A204.1 (cell line): ENCODE measurements at regions not wholly inside any gene's neighbourhood (a gene's known extent, or its start where the extent isn't known, plus 50 kb on each side); places are given as distances from the start of the nearest gene placed in this dataset.
"Not testable (repeated sequence)": the region's sequence is repeated elsewhere in the genome, so short reads cannot be mapped to it uniquely, and the experiment has no call there.

Experiments
- FAIRE-seq: peaks from 2 replicates; lab custom pipeline; 2012; peaks lifted over from hg19 to GRCh38; lab: Jason Lieb, UNC

GRCh38 chr14:83101846-83102245 is 1568.2 kb upstream of the SEL1L start:
- no peak for FAIRE-seq

- FAIRE-seq, result no peak
These were observed 1584.4 kb upstream of the SEL1L start for GRCh38 chr14:83118029-83118428.

DNA sequence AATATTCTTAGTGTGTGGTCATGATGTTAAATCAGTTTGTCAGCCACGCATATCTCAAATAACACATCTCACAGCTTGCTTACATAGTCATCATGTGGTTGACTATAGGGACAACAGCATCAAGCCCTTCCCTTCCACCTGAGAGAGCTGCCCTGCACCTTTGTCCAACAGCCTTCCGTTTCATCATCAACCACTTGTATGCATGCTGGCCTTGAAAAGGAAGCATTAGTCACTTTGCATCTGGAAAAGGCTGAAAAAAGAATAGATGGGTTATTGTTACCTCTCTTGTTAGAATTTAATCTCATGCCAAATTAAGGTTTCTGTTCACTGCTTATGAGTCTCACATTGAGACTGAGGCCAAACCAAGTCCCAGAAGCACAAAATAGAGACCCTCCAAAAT is 1586.5 kb upstream of the SEL1L start:
- no peak for FAIRE-seq

GRCh38 chr14:83126076-83126475 is 1592.4 kb upstream of the SEL1L start:
- no peak for FAIRE-seq

- FAIRE-seq, result no peak
These were observed 1595.1 kb upstream of the SEL1L start for GRCh38 chr14:83128783-83129182.

- FAIRE-seq, result no peak
These were observed 1595.8 kb upstream of the SEL1L start for GRCh38 chr14:83129496-83129895.

DNA sequence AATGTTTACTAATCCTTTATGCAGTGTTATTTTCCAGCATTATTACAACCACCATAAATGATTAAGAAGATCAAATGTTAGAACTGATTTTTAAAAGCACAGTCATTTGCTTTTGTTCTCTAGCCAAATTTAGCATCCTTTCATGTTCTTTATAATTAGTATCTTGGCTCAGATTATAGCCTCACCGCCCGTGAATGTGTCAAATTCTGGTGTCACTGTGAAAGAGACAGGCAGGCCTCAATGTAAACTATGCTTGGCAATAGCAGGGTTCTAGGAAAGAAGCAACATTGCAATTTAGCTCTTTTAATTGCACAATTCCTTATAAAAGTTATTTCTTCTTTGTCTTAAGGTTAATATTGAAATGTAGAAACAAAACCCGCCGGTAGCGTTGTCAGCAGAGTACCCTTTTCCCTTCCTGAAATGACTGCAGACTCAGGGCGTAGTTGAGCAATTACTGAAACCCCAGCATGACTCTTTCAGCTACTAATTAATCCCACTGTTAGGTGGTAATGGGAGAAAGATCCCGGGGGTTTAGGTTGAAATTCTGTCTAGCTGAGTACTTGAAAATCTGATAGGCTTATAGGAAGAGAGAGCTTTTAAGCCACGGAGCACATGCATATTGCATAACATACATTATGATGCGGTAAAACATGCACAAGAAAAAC is 1600.5 kb upstream of the SEL1L start:
- no peak for FAIRE-seq

DNA sequence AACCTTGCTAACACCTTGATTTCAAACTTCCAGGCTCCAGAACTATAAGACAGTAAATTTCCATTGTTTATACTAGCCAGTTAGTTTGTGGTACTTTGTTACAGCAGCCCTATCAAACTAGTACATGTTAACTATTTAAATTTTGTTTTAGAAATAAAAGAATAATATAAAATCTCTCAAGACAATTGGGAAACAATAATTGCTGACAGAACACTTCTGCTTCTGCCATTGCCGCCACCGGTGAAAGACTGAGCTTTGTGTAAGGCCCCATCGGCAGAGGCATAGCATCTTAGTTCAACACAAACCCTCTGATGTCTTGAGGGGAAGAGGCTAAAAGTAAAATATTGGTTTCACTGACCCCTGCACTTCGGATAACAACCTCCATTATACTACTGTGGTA is 1607.1 kb upstream of the SEL1L start:
- no peak for FAIRE-seq

DNA sequence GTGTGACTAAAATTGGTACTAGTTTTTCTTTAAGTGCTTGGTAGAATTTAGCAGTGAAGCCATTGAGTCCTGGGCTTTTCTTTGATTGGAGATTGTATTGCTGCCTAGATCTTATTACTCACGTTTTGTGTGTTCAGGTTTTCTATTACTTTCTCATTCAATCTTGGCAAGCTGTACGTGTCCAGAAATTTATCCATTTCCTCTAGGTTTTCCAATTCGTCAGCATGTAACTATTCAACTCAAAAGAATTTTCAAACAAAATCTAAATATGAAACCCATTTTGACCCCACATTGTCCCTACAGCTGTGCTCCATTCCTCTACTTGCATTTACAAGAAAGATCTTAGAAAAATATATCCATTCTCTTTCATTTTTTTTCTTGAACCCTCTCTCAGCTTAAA is 1613.4 kb upstream of the SEL1L start:
- no peak for FAIRE-seq

DNA sequence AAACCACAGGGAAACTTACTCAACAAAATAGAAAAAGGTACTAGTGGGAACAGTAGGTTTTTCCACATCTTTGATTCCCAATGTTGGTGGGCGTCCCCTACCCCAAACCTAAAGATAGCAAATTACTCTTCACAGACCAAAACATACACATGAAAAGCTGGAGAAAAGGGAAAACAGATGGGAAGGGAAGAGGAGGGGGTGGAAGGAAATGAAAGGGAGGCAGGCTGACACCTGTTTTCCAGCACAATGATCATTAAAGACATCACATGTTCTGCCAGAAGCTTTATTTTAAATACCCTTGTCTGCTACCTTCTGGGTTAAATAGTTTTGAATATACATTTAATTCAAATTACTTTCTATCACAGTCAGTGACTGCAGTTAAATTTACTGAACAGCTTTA is 1617.9 kb upstream of the SEL1L start:
- FAIRE-seq, result no peak

- FAIRE-seq, result no peak
These were observed 1619.4 kb upstream of the SEL1L start for GRCh38 chr14:83153081-83153480.

DNA sequence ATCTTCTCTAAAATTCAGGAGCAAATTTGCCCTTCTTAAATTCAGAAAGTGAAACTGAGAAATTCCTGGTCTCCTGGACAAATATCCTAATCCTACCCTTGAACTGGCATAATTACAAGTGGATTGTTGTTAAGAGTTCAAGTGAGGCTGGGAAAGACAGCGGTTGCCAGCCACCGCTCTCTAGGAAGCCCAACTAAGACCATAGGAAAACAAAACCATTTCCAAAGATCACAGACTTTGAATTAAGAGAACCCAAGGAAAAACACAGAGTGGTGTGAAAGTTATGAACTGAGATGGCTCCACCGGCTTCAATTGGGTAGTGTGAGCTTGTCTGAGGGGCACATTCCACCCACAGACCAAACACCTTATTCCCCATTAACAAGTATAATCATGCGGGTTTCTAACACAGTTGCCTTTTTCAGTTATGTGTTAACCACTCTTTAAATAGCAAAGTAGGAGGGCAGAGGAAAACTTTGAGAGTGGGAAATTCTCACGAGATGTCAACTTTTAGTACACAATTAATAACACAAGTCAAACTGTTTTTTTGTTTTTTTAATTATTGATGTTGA is 1628.8 kb upstream of the SEL1L start:
- FAIRE-seq, result no peak

DNA sequence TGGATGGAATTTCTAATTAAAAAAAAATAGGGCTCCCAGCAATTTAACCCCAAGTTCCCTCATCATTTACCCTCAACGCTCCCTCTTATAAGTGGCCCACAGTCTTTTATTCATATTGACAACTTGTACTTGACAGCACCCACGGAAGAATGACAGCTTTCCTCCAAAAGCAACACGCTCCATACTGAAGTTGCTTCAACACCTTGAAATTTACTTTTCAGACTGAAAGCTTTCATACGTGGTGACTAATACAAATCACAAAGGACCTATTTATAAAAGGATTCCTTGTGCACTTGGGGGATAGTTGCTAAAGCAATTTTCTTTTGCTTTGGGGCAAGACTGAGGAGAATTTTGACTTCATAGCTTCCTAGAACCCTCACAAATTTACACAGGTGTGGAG is 1629.4 kb upstream of the SEL1L start:
- FAIRE-seq, result no peak

- no peak for FAIRE-seq
These were observed 1630.4 kb upstream of the SEL1L start for GRCh38 chr14:83164016-83164415.

GRCh38 chr14:83164591-83164990 is 1630.9 kb upstream of the SEL1L start:
- FAIRE-seq, result no peak

- no peak for FAIRE-seq
These were observed 1636.5 kb upstream of the SEL1L start for GRCh38 chr14:83170165-83170564.

DNA sequence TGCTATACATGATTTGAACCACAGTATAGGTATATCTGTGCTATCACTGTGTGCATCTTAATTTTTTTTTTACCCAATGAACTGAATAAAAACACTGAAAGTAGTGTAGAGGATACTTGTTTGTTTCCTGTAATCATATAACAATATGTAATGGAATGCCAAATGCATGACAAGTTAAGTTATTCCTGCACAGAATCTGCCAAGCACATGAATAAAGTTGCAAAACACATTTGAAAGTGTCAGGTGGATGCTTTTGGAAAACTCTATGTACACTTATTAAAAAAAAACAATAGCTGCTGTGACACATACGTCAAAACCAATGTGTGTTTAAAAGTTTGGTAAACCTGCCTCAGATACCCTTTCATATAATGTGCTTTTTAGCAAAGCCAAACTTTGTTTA is 1638.1 kb upstream of the SEL1L start:
- FAIRE-seq, result no peak

- no peak for FAIRE-seq
These were observed 1638.7 kb upstream of the SEL1L start for GRCh38 chr14:83172363-83172762.

DNA sequence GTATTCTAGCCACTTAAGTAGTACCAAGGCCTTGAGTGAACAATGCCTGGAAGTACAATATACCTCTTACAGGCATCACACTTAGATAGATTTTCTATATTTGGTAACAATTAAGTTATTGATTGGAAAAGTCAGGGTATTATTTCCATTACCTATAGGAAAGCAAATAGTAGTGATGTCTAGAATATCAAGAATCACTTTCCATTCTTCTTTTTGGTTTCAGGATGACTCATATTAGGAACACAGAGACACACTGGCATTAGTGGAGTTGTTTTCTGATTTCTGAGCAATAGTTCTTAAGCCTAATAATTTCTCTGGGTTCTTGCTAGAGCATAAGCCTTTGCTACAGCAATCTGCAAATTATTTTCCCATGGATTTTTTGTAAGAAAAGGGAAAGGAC is 1640.0 kb upstream of the SEL1L start:
- no peak for FAIRE-seq

DNA sequence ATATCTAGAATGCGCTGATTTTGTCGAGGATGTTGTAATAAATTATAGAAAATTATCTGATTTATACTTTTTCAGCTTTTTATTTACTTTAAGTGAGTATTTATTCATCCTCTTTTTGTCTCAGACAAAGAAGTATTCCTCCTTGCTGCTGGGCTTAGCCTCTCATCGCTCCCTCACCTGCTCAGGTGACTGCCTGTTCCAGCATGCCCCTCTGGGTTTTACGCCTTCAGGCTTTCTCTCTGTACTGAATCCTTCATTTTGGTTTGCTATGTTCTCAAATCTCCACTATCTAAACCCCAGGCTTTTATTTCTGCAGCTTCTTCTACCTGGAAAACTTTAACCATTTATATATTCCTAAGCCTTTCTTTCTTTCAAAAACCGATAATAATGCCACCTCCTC is 1650.9 kb upstream of the SEL1L start:
- no peak for FAIRE-seq

DNA sequence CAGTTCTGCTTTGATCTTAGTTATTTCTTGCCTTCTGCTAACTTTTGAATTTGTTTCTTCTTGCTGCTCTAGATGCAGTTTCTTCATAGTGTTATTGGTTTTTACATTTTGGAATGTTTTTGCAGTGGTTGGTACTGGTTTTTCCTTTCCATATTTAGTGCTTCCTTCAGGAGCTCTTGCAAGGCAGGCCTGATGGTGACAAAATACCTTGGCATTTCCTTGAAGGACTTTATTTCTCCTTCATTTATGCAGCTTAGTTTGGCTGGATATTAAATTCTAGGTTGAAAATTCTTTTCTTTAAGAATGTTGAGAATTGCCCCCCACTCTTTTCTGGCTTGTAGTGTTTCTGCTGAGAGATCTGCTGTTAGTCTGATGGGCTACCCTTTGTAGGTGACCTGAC is 1654.7 kb upstream of the SEL1L start:
- not testable (repeated sequence) for FAIRE-seq

GRCh38 chr14:83196236-83196635 is 1662.6 kb upstream of the SEL1L start:
- FAIRE-seq, result no peak

- no peak for FAIRE-seq
These were observed 1663.6 kb upstream of the SEL1L start for GRCh38 chr14:83197271-83197670.

DNA sequence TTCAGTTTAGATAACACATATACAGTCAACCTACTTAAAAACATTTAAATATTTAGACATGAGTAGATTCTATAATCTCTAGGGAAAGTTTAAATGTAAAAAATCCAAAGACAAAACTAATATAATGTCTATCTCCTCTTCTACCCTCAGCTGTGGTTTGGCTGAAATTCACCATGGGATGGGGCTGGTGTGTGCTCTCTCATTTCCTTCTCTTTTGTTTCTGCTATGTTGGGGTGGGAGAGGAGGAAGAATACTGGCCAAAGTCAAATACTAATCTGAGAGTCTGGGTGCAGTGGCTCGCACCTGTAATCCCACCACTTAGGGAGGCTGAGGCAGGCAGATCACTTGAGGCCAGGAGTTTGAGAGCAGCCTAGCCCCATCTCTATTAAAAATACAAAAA is 1673.9 kb upstream of the SEL1L start:
- no peak for FAIRE-seq

DNA sequence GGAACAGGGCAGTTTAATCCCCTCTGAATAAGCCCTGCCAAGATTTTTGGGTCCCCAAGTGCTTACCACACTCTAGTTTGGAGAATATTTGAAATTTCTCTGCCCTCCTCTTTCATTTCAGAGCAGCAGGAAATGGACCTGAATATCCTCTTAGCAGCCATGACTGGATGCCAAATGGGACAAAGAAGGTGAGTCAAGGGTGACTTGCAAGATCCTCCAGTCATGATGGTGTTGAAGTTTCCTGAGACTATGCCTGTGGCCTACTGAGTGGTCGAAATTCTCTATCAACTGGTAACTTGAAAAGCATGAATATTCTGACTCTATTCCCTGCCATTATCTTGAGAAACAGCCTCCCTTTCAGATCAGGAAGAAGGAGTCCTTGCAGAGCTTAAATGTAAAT is 1674.7 kb upstream of the SEL1L start:
- no peak for FAIRE-seq
